Brain microvascular endothelial cell (primary cell): ENCODE measurements at regions not wholly inside any gene's neighbourhood (a gene's known extent, or its start where the extent isn't known, plus 50 kb on each side); places are given as distances from the start of the nearest gene placed in this dataset.
"Not testable (repeated sequence)": the region's sequence is repeated elsewhere in the genome, so short reads cannot be mapped to it uniquely, and the experiment has no call there.

ENCODE experiments used
- DNase-seq: peaks from one replicate; pipeline ENCODE4 v3.0.0-alpha.2; 2020
- H3K27ac ChIP-seq: fragments of 250-450 bp; sonication (Bioruptor Pico); 2 replicates; pipeline ENCODE4 v1.5.1; 2020; ENCODE audit warnings: mild to moderate bottlenecking, moderate library complexity
- H3K27me3 ChIP-seq: fragments of 250-450 bp; sonication (Bioruptor Pico); replicated peaks from 2 replicates; pipeline ENCODE4 v1.5.1; 2020; ENCODE audit warnings: mild to moderate bottlenecking
- H3K36me3 ChIP-seq: fragments of 250-450 bp; sonication (Bioruptor Pico); replicated peaks from 2 replicates; pipeline ENCODE4 v1.5.1; 2020; ENCODE audit warnings: mild to moderate bottlenecking
- H3K4me3 ChIP-seq: 2 replicates; pipeline ENCODE4 v1.5.1; 2011; ENCODE audit warnings: low read depth, mild to moderate bottlenecking, control low read depth, low read length, moderate library complexity
- in situ Hi-C: cut with HindIII; loops from 2 replicates; pipeline ENCODE4 v1.10.0; 2017; ENCODE audit warnings: low sequenced_read_pairs, low pct_ligation_motif_present
- TF ChIP-seq, protein P1 (sequence below): IDR thresholded peaks from 2 replicates; pipeline ENCODE4 v1.5.1; 2011; ENCODE audit warnings: low read depth, mild to moderate bottlenecking, moderate library complexity, low read length, control low read depth, inconsistent platforms; ENCODE audit errors: missing control alignments

DNA sequence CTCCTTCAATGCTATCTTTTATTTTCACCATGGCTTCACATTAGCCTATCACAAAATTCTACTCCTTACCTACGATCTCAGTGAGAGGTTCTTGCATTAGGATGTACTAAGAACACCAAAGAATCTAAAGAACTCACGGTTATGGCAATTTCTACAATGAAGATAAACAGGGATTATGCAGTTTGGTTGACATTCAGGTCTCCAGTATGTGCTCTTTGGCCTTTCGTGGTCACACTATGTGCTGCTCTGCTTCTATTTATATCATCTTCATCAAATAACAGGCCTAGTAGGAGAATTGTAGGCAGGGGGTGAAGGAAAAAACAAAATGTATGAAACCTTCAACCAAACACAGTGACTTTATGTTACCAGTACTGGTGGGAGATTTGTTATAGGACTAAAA lies 194.0 kb upstream of the SAMSN1 start:
- TF ChIP-seq, protein P1, sequence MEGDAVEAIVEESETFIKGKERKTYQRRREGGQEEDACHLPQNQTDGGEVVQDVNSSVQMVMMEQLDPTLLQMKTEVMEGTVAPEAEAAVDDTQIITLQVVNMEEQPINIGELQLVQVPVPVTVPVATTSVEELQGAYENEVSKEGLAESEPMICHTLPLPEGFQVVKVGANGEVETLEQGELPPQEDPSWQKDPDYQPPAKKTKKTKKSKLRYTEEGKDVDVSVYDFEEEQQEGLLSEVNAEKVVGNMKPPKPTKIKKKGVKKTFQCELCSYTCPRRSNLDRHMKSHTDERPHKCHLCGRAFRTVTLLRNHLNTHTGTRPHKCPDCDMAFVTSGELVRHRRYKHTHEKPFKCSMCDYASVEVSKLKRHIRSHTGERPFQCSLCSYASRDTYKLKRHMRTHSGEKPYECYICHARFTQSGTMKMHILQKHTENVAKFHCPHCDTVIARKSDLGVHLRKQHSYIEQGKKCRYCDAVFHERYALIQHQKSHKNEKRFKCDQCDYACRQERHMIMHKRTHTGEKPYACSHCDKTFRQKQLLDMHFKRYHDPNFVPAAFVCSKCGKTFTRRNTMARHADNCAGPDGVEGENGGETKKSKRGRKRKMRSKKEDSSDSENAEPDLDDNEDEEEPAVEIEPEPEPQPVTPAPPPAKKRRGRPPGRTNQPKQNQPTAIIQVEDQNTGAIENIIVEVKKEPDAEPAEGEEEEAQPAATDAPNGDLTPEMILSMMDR: no peak
- H3K27ac ChIP-seq: no peak overlapping the region
- H3K27me3 ChIP-seq: no peaks in the 10 kb centered on the region
- no peak for DNase-seq
- no peaks in the 10 kb centered on the region for H3K36me3 ChIP-seq
- in situ Hi-C loops: no loop called here
- H3K4me3 ChIP-seq: no peak overlapping the region

GRCh38 chr21:14739590-14739989 lies 193.5 kb upstream of the SAMSN1 start:
- H3K27me3 ChIP-seq: no peaks in the 10 kb centered on the region
- no peak overlapping the region for H3K27ac ChIP-seq
- no peak for DNase-seq
- in situ Hi-C loops: no loop called here
- H3K36me3 ChIP-seq: no peaks in the 10 kb centered on the region
- no peak overlapping the region for H3K4me3 ChIP-seq
- TF ChIP-seq, protein P1: no peak

- in situ Hi-C loops: not testable (repeated sequence)
These were observed 192.5 kb upstream of the SAMSN1 start for GRCh38 chr21:14738576-14738975.

DNA sequence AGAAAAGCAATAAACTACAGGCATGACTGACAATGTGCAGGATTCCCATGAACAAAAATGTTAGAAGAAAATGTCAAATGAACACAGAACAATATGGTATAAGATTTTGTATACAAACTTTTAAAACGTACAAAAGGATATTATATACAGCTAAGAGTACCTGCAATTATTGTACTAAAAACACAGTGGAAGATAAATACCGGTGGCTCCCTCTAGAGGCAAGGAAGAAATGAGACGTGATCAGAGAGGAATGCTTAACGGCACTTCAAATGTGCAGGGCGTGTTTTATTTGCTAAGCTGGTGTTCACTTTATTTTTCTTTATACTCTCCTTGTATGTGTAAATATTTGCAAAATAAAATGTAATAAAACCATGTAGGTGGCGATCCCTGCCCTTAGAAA lies 191.8 kb upstream of the SAMSN1 start:
- peak; percentile 52 for DNase-seq
- Histone ChIP-seq H3K36me3 (no peaks in the 10 kb centered on the region), H3K27ac (no peak overlapping the region), H3K27me3 (no peaks in the 10 kb centered on the region), H3K4me3 (no peak overlapping the region)
- TF ChIP-seq, protein P1: peak; percentile 70
- in situ Hi-C loops: no loop called here

More at GRCh38 chr21:14738576-14738975, 192.5 kb upstream of the SAMSN1 start:
- not testable (repeated sequence) for H3K27ac ChIP-seq, H3K4me3 ChIP-seq, H3K36me3 ChIP-seq, DNase-seq, H3K27me3 ChIP-seq

DNA sequence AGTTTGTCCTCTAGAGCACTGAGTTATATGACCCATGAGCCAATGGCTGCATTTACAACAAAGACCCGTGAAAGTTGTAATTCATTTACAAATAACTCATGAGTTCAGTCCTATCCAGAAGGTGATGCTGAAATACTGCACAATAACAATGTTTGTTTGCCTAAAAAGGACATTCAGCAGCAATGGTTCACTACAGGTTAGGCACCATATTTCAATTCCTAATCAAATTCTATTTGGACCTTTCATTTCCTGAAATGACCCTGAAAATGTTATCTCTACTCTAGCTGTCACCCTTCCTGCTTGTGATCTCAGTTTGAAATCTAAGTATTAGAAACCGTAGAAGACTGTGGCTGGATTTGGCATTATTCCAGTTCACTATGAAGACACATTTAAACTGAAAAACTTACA lies 191.2 kb upstream of the SAMSN1 start:
- no peaks in the 10 kb centered on the region for H3K36me3 ChIP-seq
- no peak for DNase-seq
- TF ChIP-seq, protein P1: no peak
- no peak overlapping the region for H3K4me3 ChIP-seq
- in situ Hi-C loops: no loop called here
- no peaks in the 10 kb centered on the region for H3K27me3 ChIP-seq
- H3K27ac ChIP-seq: no peak overlapping the region

GRCh38 chr21:14736672-14737071 lies 190.6 kb upstream of the SAMSN1 start:
- TF ChIP-seq, protein P1: no peak
- Histone ChIP-seq H3K27me3 (no peaks in the 10 kb centered on the region), H3K27ac (no peak overlapping the region), H3K36me3 (no peaks in the 10 kb centered on the region), H3K4me3 (no peak overlapping the region)
- DNase-seq: no peak
- in situ Hi-C loops: no loop called here

- Histone ChIP-seq H3K27ac (no peak overlapping the region), H3K36me3 (no peaks in the 10 kb centered on the region), H3K4me3 (no peak overlapping the region), H3K27me3 (no peaks in the 10 kb centered on the region)
- in situ Hi-C loops: no loop called here
- DNase-seq: no peak
- TF ChIP-seq, protein P1: no peak
These were observed 190.0 kb upstream of the SAMSN1 start for GRCh38 chr21:14736162-14736561.
